DMS114 treated with DMSO at 0.1 percent for 48 hours (cell line): ENCODE measurements at regions not wholly inside any gene's neighbourhood (a gene's known extent, or its start where the extent isn't known, plus 50 kb on each side); places are given as distances from the start of the nearest gene placed in this dataset.

Experiments used
- DNase-seq: peaks from one replicate; lab custom pipeline; 2025; ENCODE audit not compliant: unreplicated experiment; lab: John Stamatoyannopoulos, UW

DNA sequence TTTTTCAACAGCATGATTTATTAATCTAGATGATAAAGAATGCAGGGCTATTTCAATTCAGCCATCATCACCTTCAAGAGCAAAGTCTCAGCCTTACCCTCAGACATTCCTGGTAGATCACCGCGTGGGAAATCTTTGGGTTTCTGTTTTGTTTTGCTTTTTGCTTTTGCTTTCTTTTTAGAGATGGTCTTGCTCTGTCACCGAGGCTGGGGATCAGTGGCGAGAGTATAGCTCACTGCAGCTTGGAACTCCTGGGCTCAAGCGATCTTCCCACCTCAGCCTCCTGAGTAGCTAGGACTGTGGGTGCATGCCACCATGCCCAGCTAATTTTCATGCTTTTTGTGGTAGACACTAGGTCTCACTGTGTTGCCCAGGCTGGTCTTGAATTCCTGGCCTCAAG lies 289.7 kb downstream of the AJAP1 start:
- no peak for DNase-seq

DNA sequence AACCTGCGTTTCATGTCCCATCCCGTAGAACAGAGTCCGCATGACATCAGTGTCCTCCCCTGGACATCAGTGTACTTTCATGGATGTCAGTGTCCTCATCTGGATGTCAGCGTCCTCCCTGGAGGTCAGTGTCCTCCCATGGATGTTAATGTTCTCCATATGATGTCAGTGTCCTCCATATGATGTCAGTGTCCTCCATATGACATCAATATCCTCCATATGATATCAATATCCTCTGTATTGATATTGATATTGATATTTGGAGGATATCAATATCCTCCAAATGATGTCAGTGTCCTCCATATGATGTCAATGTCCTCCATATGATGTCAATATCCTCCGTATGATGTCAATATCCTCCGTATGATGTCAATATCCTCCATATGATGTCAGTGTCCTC lies 284.9 kb downstream of the AJAP1 start:
- no peak for DNase-seq

GRCh38 chr1:4937876-4938534 lies 283.6 kb downstream of the AJAP1 start:
- DNase-seq = no peak

- no peak for DNase-seq
Observed at GRCh38 chr1:4935807-4936206, 281.4 kb downstream of the AJAP1 start.

DNA sequence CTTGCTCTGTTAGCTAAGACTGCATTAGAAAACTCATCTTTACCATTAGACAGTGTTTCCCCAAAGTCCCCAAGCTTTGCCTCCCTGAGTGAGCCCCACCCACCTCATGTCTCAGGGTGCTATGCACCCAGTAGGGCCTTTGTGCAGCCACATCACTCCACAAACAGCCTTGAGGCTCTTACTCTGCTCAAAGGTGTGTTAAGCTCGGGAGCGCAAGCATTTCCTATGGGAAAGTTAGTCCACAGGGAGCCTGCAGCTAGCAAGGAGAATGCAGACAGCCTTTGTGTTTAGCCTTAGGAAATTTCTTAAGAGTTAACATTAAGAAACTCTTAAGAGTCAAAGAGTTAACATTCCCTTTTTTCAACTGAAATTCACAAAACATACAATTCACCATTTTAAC lies 278.8 kb downstream of the AJAP1 start:
- no peak for DNase-seq

DNA sequence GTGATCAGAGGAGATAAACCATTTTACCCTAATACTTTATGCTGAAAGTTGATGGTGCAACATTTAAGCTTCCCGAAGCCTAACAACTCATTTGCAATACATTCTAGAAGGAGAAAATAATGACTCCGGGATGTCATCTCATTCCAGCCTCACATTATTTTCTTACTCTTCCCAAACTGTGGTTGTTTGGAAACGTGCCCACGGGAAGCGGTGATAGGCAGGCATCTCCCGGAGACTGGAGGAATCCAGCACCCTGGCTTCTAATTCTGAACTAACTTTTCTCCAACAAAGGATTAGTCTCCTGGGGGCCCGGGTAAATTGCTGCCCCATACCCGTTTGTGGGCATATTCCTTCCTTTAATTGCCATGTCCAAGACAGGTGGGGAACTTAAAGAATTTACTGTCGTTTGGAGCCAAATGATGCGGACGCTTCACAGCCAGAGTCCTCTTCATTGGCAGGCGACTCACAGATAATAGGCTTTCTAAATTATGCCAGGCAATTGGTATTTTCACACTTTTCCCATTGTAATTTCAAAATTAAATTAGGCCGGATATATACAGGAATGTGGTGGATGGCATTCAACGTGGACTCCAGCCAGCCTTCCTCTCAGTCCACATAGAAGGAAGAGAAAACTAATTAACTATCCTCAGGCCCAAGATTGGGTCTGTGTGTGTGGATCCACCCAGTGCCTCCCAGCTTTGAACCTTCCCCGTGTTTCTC lies 278.1 kb downstream of the AJAP1 start:
- DNase-seq = no peak

- no peak for DNase-seq
Observed at GRCh38 chr1:4931486-4931885, 277.1 kb downstream of the AJAP1 start.

DNA sequence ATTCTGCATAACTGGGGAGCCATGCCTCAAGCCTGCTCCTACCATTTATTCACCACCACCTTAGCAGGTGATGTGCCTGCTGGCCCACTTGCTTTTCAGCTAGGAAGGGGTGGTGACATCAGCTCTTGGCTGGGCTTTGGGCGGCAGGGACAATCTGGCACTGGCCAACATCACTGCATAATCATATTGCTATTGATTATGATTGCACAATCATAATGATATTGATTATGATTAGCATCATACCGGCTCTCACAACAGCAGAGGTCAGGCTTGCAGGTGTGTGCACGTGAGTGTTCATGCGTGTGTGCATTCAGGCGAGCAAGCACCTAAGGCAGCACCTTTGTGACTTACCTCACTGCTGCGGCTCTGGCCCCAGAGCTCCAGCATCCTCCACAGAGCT lies 273.8 kb downstream of the AJAP1 start:
- no peak for DNase-seq

DNA sequence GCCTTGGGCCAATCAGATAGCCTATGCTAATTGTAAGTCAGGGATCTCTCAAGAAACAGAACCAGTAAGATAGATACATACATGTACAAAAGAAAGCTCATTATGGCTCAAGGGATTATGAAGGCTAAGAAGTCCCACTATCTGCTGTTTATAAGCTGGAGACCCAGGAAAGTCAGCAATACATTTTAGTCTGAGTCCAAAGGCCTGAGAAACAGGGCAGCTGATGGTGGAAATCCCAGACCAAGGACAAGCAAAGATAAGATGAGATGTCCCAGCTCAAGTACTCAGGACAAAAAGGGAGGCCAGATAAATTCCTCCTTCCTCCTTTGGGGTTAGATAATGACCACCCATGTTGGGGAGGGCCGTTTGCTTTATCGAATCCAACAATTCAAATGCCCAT lies 269.9 kb downstream of the AJAP1 start:
- DNase-seq = no peak

DNA sequence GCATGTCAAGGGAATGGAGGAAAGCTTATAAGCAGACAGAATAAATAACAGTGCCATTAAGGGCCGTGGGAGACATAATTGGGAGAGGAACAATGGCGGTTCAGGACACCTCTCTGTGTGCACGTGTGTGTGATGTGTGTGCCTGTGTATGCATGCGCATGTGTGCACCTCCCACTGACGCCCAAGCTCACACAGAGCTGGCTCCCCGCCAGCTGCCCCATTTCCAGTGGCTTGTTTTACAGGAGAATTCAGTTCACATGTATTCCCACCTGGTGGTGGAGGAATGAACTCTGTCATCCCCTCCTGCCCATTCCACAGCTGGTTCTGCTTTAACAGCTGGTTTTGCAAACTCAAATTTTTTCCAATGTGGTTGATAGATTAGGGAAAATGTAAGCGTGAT lies 262.2 kb downstream of the AJAP1 start:
- DNase-seq = no peak

DNA sequence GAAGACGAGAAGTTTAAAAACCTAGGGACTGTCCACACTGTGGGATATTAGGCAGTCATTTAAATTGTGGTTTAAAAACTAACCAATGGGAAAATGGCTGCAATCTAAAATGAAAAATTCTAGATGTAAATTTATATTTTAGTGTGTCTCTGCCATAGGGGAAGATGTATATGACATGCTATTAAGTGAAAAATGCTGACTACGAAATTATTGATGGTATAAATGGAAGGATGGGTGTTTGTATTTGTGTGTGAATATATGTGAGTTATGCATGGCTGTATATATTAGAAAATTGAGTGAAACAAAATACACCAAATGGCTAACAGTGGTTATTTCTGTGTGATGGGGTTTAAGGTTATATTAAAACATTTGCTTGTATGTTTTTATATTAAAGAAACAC lies 260.7 kb downstream of the AJAP1 start:
- no peak for DNase-seq

DNA sequence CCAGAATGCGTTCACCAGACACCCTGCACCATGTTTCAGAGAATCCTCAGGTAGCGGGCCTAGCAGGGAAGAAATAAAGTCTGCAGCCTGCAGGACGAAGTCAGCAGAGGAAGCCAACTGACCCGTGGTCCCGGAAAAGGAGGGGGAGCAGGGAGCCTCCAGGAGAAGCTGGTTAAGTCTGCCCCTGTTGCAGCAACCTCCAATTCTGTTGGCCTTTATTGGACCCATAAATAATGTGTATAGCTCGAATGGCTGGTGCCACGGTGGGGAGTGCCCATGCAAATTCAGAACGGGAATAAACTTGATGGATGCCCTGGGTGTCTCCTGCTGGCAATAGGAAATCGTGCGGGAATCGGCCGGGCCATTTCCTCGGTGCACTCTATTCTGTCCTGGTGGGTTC lies 254.1 kb downstream of the AJAP1 start:
- DNase-seq = no peak

DNA sequence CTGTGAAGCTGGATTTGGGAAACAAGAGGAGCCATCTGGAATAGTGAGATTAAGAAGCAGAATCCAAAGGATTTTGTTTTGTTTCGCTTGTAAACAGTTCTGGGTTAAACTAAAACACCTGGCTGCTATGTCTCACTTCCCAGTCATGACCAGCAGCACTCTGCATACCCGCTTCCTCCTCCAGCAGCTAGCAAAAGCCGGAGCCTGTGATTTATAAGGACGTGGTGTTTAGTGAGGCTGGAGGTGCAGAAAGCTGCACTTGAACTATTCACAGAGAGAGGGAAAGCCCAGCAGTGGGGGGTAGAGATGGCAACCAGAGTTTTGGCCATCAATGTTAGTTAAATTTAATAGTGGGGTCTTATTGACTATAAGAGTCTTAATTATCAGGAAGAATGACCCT lies 240.2 kb downstream of the AJAP1 start:
- DNase-seq = no peak

DNA sequence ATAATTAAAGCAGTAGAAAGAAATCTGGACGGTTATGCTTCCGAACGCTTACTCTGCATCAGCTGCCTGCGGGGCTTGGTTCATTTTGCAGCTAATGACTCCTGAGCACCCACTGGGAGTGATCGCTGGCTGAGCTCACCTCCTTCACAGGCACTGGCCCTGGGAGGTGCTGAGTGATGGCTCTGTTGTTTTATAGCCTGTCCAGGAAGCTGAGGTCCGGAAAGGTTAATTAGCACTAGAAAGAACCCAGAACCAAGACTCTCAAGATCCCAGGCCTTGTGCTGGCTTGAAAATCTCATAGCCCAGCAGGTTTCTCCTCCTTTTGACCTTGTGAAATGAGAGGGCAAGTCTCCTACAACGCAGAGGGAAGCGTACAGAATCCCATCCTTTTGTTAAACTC lies 226.2 kb downstream of the AJAP1 start:
- DNase-seq = no peak

GRCh38 chr1:4877426-4877825 lies 223.0 kb downstream of the AJAP1 start:
- DNase-seq = no peak

DNA sequence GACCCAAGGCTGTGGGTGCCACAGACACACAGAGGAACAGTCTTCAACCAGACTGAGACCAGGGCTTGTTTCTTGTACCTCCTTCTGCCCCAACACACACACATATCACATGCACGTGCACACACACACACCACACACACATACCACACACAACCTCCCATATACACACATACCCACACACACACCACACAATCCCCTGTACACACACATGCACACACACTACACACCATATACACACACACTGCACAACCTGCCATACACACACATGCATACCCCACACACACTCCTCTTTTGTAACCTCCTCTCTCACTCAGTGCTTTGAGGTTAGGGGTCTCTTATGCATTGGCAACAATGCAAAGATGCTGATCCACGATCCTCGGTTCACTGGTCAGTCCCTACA lies 217.0 kb downstream of the AJAP1 start:
- no peak for DNase-seq

DNA sequence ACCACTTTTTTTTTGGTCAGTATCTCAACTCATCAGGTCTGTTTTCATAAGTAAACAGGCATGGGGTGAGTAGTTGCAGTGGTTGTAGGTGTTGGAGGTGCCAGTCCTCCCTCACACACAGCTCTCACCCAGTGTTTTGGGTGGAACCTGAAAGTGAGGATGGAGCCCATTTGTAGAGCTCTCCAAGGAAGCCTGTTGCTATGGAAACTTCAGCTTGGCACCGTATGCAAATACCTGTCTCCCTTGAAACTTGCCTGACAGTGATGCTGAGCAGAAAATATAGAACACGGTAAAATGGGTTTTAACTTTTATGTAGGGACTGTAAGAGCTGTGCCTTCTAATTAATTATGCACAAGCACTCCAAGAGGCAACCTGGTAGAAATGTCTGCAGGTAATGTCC lies 214.1 kb downstream of the AJAP1 start:
- no peak for DNase-seq

DNA sequence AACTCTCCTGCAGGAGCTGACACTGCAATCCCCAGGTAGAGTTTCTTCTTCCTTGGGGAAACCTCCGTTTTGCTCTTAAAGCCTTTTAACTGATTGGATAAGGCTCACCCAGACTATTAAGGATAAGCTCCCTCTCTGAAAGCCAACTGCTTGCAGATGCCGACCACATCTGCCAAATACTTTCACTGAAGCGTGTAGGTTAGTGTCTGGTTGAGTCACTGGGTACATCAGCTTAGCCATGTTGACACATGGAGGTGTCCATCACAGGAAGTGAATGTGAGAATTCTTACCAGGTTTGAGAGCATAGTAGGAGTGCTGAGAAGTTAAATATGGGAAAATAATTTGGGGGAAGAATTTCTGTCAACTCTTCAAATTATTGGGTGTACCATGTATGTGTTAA lies 202.0 kb downstream of the AJAP1 start:
- no peak for DNase-seq

DNA sequence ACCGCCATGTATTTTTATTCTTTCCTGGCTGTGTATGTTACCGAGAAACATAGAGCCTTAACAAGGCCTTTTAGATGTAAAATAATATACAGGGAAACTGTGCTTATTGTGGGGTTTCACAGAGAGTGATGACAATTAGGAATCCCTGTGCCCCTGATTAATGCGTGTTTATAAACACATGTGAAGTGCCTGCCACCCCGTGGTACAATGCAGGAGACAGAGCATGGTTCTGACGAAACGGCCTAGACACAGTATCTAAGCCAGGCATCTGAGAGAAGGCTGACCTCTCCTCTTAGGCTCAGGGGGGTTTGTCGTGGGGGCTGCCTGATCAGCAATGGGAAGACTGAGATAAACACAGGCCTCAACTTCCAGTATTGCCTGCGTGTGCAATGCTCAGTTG lies 200.0 kb downstream of the AJAP1 start:
- DNase-seq = no peak

GRCh38 chr1:4853904-4854303 lies 199.5 kb downstream of the AJAP1 start:
- DNase-seq = no peak

DNA sequence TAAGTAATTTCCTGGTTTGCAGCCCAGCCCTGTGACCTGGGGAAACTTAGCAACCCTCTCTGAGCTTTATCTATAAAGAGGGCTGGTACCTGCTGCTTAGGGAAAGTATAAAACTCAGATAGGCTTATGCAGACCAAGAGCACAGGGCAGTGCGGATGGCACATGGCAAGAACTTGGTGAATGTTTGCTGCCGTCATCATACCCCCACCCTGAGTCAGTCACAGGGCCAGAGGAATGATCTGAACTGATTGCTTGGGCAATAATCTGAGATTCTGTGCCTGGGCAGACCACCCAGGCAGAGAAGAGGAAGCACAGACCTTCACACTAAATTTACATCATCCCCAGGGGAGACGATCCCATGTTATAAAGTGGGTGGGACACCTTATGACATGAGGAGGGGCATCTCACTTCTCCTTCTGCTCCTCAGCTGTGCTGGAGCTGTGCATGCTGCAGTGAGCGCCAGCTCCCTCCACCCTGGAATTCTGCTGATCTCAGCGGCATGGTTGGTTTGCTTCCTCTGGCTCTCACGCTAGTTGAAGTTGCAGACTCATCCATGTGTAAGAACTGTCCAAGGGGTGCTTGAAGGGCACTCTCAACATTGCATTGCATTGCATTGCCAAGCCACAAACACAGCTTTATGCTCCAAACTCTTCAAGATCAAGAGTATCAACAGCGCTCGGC lies 197.1 kb downstream of the AJAP1 start:
- no peak for DNase-seq

DNA sequence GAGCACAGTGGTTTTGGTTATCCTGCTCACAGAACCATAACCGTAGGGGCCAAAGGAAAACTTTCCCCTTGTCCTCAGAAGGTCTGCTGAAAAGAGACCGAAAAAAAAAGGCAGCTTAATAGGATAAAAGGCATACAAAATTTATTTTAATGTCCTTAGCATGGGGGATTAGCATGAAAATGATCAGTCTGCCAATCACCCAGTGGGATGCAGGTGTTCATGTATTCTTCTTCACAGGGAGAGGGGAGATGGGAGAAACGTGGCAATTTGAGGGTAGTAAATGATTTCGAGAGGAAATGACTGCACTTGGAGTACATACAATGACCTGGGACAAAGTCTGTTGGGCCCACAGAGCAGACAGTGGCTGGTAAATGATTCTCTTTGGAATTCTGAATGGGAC lies 194.0 kb downstream of the AJAP1 start:
- no peak for DNase-seq
